DMS53 treated with DMSO at 0.1 percent for 48 hours (cell line): ENCODE measurements at regions not wholly inside any gene's neighbourhood (a gene's known extent, or its start where the extent isn't known, plus 50 kb on each side); places are given as distances from the start of the nearest gene placed in this dataset.

Experiments
- DNase-seq: peaks from one replicate; lab custom pipeline; 2025; ENCODE audit not compliant: unreplicated experiment; lab: John Stamatoyannopoulos, UW

- DNase-seq: no peak
These were observed 63.7 kb upstream of the EPS8L3 start for GRCh38 chr1:109827466-109827865.

DNA sequence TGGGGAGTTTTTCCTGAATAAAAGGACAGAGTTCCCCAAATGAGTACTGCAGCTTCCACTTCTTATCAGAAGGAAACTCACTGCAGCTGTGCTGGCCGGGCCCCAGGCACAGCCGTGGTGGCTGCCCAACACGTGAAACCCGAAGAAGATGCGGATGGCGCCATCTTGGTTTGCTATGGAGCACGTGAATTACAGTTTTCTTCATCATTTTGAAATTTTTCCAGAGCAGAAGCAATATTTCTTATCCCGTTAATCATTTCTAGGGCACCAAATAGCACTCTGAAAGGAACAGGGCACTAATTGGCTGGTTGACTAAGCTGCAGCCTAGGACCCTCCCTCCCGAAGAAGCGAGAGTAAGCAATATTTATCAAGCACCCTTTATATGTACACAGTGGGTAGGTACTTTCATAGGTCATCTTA is 63.2 kb upstream of the EPS8L3 start:
- DNase-seq: no peak

DNA sequence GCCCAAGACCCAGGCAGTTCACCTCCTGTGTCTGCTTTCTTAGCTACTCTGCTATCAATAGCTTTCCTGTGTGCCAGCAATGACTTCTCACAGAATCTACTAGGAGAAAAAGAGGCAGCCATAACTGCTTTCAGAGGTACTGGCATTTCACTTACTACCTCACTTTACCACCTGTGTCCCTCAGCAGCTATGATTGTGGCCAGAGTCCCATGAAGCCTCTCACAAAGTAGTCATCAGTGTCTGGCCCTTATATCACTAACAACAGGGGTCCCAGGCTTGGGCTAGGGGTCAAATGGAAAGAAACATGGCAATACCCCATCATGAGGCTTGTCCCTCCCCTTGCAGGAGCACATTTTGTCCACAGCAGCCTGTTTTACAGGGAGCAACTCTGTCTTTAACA is 62.7 kb upstream of the EPS8L3 start:
- DNase-seq: no peak

GRCh38 chr1:109824349-109825115 is 60.8 kb upstream of the EPS8L3 start:
- no peak for DNase-seq

- no peak for DNase-seq
These were observed 60.0 kb upstream of the EPS8L3 start for GRCh38 chr1:109823543-109824348.

DNA sequence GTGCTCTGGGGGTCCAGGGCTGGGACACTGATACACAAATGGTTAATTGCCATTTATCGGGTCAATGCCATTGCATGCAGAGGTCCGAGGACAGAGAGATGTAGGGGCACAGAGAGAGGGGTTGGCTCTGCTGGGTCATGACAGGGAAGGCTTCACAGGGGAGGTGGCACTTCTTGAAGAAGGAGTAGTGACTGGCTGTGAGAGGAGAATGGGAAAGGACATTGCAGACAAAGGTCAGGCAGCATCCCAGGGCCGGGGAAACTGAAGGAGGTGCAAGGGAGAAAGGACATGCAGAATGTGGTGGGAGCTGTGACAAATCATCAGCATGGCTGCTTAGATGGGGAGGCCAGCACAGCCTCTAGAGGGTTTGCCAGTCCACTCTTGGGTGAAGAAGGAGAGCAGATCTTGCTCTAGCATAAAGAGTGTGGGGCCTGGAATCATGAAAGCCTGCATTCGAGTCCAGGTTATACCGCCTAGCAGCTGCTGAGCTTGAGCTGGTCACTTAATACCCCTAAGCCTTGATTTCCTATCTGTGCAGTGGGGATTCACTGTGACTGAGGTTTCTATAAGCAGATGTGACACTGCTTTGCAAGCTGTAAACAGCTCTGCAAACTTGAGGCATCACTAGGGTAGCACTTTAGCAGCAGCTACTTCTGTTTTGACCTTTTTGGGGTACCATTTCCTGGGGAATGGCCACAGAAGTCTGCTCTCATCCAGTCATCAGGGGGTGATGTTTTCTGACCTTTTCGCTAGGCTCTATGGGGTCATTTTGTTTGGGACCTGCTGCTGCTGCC is 59.2 kb upstream of the EPS8L3 start:
- no peak for DNase-seq

DNA sequence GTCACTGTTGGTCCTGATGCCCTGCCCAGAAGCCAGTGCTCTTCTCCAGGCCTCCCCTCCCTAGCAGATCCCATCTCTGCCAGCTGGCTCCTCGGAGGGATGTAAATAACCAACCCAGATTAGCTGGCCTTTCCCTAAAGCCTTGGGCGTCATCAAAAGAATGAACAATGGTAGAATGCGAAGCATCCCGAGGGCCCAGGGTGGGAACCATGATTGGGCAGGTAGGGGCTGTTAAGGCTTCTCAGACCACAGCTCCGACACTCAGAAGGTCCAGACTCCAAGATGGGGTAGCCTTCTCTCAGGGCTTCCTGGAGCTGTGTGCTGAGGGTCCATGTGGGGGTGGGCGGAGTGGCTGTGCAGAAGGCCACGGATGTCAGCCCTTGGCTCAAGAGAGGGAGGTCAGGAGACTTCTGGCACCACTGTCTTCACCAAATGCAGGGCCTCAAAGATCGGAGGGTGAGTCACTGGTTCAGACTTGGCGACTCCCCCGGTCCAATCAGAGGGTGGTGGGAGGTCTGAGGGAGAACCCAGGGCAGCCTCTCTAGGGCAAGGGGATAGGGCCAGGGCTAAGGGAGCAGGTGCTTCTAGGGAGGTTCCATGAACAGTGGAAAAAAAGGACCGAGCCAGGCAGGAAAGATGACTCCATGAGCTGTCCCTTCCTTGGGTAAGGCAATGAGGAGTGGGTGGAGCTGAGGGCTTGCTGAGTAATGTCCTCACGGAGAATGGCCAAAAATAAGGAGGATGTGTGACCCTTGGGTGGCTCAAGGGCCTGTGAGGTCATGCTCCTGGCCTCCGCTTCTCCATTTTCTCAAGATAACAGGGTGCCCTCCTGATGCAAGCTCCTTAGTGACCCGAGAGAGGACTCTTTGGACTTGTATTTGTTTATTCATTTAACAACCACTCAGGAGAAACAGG is 58.4 kb upstream of the EPS8L3 start:
- no peak for DNase-seq

DNA sequence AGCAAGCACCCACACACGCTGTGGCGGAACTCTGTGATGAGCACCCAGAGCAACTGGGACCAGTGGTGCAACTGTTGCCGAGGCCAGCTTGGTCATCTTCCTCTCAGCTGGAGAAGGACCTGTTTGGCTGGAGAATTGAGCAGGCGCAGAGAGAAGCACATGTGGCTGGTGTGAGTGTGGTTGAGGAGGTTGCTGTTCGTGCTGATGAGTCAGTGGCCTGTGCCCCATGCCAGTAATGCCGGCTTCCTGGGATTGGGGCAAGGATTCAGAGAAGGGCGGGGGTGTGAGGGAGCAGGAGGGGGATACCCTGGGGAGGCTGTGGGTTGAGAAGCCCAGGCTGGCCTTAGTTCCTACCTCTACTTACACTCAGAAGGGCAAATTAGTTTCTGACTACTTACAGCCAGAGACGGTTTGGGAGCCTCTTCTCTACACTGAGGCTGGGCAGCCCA is 57.5 kb upstream of the EPS8L3 start:
- DNase-seq: no peak

DNA sequence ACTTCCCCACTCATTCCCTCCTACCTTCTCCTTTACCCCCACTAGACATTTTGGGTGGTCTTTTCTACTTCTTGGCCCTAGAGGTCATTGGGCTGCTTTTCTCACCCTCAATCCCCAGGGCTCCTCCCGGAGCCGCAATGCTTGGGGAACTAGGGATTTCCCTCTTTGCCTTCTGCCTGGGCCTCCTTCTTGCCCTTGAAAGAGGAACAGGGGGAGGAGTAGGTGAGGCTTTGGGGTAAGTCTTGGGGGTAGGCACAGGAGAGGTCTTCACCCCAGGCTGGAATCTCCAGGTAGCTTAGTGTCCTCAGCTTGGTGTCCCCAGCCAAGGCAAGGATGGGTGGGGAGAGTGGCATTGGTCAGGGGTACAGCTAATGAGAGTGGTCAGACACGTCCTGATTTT is 56.2 kb upstream of the EPS8L3 start:
- DNase-seq: no peak

GRCh38 chr1:109818988-109819764 is 55.5 kb upstream of the EPS8L3 start:
- no peak for DNase-seq

- no peak for DNase-seq
These were observed 54.7 kb upstream of the EPS8L3 start for GRCh38 chr1:109818271-109818987.

DNA sequence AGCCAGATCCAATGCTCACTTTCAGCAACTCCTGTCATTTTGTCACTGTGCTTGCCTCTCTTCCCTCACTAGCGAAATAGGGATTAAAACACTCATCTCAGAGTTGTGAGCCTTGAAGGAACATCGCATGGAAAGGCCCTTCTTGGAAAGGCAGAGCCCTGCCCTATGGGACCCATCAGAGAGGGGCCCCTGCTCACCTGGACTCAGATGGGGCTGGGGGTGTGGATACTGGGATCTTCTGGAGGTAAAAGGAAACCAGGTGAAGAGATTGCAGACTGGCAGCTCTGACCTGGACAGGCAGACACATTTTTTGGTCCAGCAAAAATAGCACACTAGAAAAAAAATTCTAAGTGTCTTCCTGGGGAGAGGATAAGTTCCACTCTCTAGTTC is 54.2 kb upstream of the EPS8L3 start:
- no peak for DNase-seq

DNA sequence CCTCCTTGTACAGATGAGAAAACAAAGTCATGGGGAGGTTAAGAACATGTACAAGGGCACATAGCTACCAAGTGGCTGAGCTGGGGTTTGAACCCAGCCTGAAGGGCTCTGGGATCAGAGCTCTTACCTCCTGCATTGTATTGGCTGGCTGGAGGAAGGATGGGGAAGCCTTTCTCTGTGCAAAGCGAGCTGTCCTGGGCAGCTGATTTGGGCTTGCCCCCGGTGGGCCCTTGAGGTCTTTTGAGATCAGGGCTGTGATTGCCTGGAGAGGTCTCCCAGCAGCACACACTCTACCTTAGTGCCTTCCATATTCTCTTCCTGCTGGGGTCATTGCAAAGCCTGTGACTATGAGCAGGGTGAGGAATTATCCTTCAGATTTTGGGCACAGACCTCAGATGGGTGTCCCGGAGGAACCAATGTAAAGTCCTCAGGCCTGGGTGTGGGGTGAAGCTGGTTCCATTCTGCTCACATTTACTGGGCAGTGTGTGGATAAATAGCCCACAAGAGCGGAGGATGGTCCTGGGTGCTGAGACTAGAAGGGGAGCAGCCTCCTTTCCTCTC is 53.3 kb upstream of the EPS8L3 start:
- DNase-seq: no peak

- DNase-seq: no peak
These were observed 52.6 kb upstream of the EPS8L3 start for GRCh38 chr1:109816175-109816811.

- no peak for DNase-seq
These were observed 52.1 kb upstream of the EPS8L3 start for GRCh38 chr1:109815809-109816174.

DNA sequence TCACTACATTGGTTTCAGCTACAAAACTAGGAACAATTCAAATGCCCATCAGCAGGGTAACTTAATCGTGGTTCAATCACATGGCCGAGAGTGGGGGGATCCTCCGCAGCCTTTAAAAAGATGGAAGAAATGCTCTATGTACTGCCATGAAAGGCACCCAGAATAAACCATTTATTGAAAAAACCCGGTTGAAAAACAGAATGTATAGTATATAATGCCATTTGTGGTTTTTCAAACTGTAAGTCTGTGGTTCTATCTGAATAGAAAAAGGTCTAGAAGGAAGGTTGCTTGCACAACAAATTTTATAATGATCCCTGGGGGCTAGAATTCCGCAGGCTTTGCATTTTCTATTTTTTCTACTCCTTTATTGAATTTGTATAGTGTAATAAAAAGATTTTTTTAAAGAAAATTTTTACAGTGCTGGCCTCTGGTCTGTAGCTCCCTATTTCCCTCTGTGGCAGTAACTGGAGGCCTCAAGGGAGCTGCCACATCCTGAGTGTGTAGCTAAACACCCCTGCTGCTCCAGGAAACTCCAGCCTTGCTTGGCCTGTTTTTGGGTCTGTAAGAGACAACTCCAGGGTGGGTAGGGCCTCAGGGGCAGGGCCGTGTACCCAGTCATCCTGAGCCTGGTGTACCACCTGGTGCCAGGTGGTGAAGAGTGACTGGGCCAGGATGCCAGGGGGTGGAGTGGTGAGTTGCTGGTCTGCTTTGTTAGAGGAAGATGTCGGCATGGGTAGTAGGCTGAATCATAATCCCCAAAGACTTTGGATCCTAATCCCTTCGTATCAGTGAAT is 51.5 kb upstream of the EPS8L3 start:
- no peak for DNase-seq

GRCh38 chr1:109814223-109814622 is 50.5 kb upstream of the EPS8L3 start:
- DNase-seq: no peak
